SK-N-SH (cell line): ENCODE measurements at regions not wholly inside any gene's neighbourhood (a gene's known extent, or its start where the extent isn't known, plus 50 kb on each side); places are given as distances from the start of the nearest gene placed in this dataset.

Source experiments
- CTCF ChIA-PET: fragments of 300-600, 350-600 bp; formaldehyde crosslinking; extraction: SDS; loops from one replicate; lab custom pipeline; 2021; lab: Yijun Ruan, JAX
- POLR2A ChIA-PET: fragments of 350-600 bp; sonication (Branson Sonifier 250); formaldehyde crosslinking; extraction: SDS; loops from one replicate; lab custom pipeline; 2020; ENCODE audit warnings: antibody characterized with exemption, inconsistent platforms; lab: Yijun Ruan, JAX
- DNase-seq: peaks from one replicate; pipeline ENCODE4 v3.0.0; 2012
- H2AFZ ChIP-seq: fragments of 200-600 bp; sonication (generic); 2 replicates; pipeline ENCODE4 v1.8.1; 2016; ENCODE audit warnings: antibody characterized with exemption, mild to moderate bottlenecking, low read depth
- H3F3A ChIP-seq: fragments of 200-600 bp; sonication (generic); replicated peaks from 2 replicates; pipeline ENCODE3; 2016; ENCODE audit warnings: antibody characterized with exemption, mild to moderate bottlenecking; ENCODE audit not compliant: insufficient read depth
- H3K27ac ChIP-seq, 2 experiments: fragments of 200-500 bp in 1 of 2; fragments of 200-600 bp in 1 of 2; sonication (Bioruptor generic) in 1 of 2; sonication (generic), shearing (Covaris generic) in 1 of 2; 2 replicates each; pipeline versions ENCODE4 v1.5.1 to v1.6.1; 2014 to 2016; ENCODE audit warnings: low read depth in 2 of 2, inconsistent platforms in 1 of 2, low read length in 1 of 2, mild to moderate bottlenecking in 1 of 2, mixed read lengths in 1 of 2
- H3K27me3 ChIP-seq: fragments of 200-600 bp; sonication (generic), shearing (Covaris generic); 2 replicates; pipeline ENCODE4 v1.6.1; 2016; ENCODE audit warnings: mixed run types; ENCODE audit not compliant: insufficient read depth
- H3K36me3 ChIP-seq, 2 experiments: fragments of 200-500 bp in 1 of 2; fragments of 200-600 bp in 1 of 2; sonication (Bioruptor generic) in 1 of 2; sonication (generic) in 1 of 2; replicated peaks in 1 of 2; 2 replicates each; pipeline versions ENCODE3 to v1.5.1; 2014 to 2016; ENCODE audit warnings: low read length in 1 of 2, mild to moderate bottlenecking in 1 of 2; ENCODE audit not compliant: insufficient read depth in 2 of 2, control insufficient read depth in 1 of 2
- H3K4me1 ChIP-seq, 2 experiments: fragments of 200-500 bp in 1 of 2; fragments of 200-600 bp in 1 of 2; sonication (Bioruptor generic) in 1 of 2; sonication (generic), shearing (Covaris generic) in 1 of 2; 2 replicates each; pipeline versions ENCODE4 v1.5.1 to v1.6.1; 2014 to 2016; ENCODE audit warnings: low read depth in 1 of 2, low read length in 1 of 2, mixed run types in 1 of 2; ENCODE audit not compliant: insufficient read depth in 2 of 2, control insufficient read depth in 1 of 2
- H3K4me2 ChIP-seq: fragments of 200-600 bp; sonication (generic), shearing (Covaris generic); 2 replicates; pipeline ENCODE4 v1.6.1; 2017; ENCODE audit warnings: mixed run types
- H3K4me3 ChIP-seq, 2 experiments: fragments of 200-500 bp in 1 of 2; fragments of 200-600 bp in 1 of 2; sonication (Bioruptor generic) in 1 of 2; sonication (generic), shearing (Covaris generic) in 1 of 2; 2 replicates each; pipeline versions ENCODE4 v1.5.1 to v1.8.1; 2014 to 2016; ENCODE audit warnings: low read depth in 2 of 2, inconsistent platforms in 1 of 2, low read length in 1 of 2, mild to moderate bottlenecking in 1 of 2, mixed read lengths in 1 of 2, moderate library complexity in 1 of 2
- H3K79me2 ChIP-seq: fragments of 200-600 bp; sonication (generic); 2 replicates; pipeline ENCODE4 v1.8.1; 2017; ENCODE audit warnings: mild to moderate bottlenecking; ENCODE audit not compliant: insufficient read depth
- H3K9ac ChIP-seq: fragments of 200-600 bp; sonication (generic); 2 replicates; pipeline ENCODE4 v1.6.1; 2017; ENCODE audit warnings: mixed run types
- H3K9me2 ChIP-seq: fragments of 200-600 bp; sonication (generic); 2 replicates; pipeline ENCODE4 v1.6.1; 2017; ENCODE audit warnings: mixed run types
- H3K9me3 ChIP-seq: fragments of 200-600 bp; sonication (generic); 2 replicates; pipeline ENCODE4 v1.6.1; 2017; ENCODE audit warnings: mixed run types, mild to moderate bottlenecking, moderate library complexity
- H4K20me1 ChIP-seq: fragments of 200-600 bp; sonication (generic); 2 replicates; pipeline ENCODE4 v1.6.1; 2017; ENCODE audit warnings: mild to moderate bottlenecking, mixed run types; ENCODE audit not compliant: insufficient read depth
- ELF1 ChIP-seq: IDR thresholded peaks from 2 replicates; pipeline ENCODE4 v1.4.0; 2012
- EP300 ChIP-seq, 2 experiments: IDR thresholded peaks; 2 replicates each; pipeline versions ENCODE4 v1.4.0 to v1.6.1; 2012; ENCODE audit warnings: borderline replicate concordance in 1 of 2, low read depth in 1 of 2, low read length in 1 of 2
- EZH2phosphoT487 ChIP-seq: fragments of 200-600 bp; sonication (generic); IDR thresholded peaks from 2 replicates; pipeline ENCODE4 v1.6.1; 2017; ENCODE audit warnings: low read depth, mixed run types, mild to moderate bottlenecking, antibody characterized with exemption, moderate library complexity, borderline replicate concordance
- FOXM1 ChIP-seq: IDR thresholded peaks from 2 replicates; pipeline ENCODE4 v1.4.0; 2012; ENCODE audit warnings: low read depth, mild to moderate bottlenecking
- GABPA ChIP-seq: IDR thresholded peaks from 2 replicates; pipeline ENCODE4 v1.4.0; 2012; ENCODE audit warnings: low read depth, mild to moderate bottlenecking
- GATA2 ChIP-seq: sonication (generic); formaldehyde crosslinking; IDR thresholded peaks from 2 replicates; pipeline ENCODE4 v1.5.0; 2020; ENCODE audit warnings: mild to moderate bottlenecking, missing genetic modification reagents
- JUND ChIP-seq: IDR thresholded peaks from 2 replicates; pipeline ENCODE4 v1.4.0; 2012
- MAX ChIP-seq: IDR thresholded peaks from 2 replicates; pipeline ENCODE4 v1.4.0; 2012; ENCODE audit warnings: low read depth
- NRF1 ChIP-seq: IDR thresholded peaks from 2 replicates; pipeline ENCODE4 v1.6.1; 2012; ENCODE audit warnings: low read depth, mild to moderate bottlenecking, low read length
- PBX3 ChIP-seq: IDR thresholded peaks from 2 replicates; pipeline ENCODE4; 2012
- RCOR1 ChIP-seq: fragments of 150-350 bp; IDR thresholded peaks from 2 replicates; pipeline ENCODE4 v1.6.1; 2017; ENCODE audit warnings: antibody characterized with exemption, low read length
- RXRA ChIP-seq: IDR thresholded peaks from 2 replicates; pipeline ENCODE4 v1.4.0; 2012; ENCODE audit warnings: low read depth, mild to moderate bottlenecking, borderline replicate concordance
- SIN3A ChIP-seq: IDR thresholded peaks from 2 replicates; pipeline ENCODE4 v1.6.1; 2012; ENCODE audit warnings: low read depth, mild to moderate bottlenecking, low read length, moderate library complexity, borderline replicate concordance
- TAF1 ChIP-seq: IDR thresholded peaks from 2 replicates; pipeline ENCODE4 v1.6.1; 2012; ENCODE audit warnings: low read depth, mild to moderate bottlenecking, low read length, moderate library complexity, borderline replicate concordance
- TCF12 ChIP-seq: IDR thresholded peaks from 2 replicates; pipeline ENCODE4 v1.4.0; 2012
- YY1 ChIP-seq: IDR thresholded peaks from 2 replicates; pipeline ENCODE4 v1.4.0; 2012; ENCODE audit warnings: low read depth, mild to moderate bottlenecking
- WGBS: methylation state at CpG from one replicate; pipeline ENCODE4 v1.1.6; 2017; ENCODE audit warnings: low lambda C conversion rate; 5-methylcytosine and 5-hydroxymethylcytosine counted together
- TF ChIP-seq, protein P1 (sequence below): fragments of 200-600 bp; sonication (generic); IDR thresholded peaks from 2 replicates; pipeline ENCODE4 v1.6.1; 2017; ENCODE audit warnings: antibody characterized with exemption, mild to moderate bottlenecking, moderate library complexity
- TF ChIP-seq, protein P2 (sequence below): fragments of 150-350 bp; IDR thresholded peaks from 2 replicates; pipeline ENCODE4 v1.6.1; 2016; ENCODE audit warnings: mild to moderate bottlenecking, low read depth, low read length

DNA sequence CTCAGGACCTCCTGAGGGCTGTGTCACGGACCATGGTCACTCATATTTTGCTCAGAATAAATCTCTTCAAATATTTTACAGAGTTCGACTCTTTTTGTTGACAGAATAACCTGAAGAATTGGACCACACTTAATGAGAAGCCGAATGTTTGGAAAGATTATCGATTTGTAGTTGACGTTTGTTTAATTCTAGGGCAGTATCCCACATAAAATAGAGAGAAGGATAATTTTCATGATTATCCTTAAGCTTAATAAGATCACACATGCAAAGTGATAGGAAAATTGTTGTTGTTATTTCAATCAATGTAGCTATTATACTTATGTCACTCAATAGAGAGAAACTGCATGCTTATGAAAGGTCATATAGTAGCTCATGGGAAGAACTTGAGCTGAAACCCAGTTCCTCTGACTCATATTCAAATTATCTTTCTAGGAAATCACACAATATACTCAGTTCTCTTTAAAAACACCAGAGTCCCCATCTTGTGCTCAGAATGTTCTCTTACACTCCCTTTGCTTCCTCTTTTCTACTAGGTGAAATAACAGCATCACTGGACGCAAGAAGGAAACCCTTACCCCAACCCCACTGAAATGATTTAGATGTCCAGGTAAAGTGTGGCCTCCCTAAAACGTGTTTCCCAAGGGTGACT, 982.1 kb downstream of the TSN start:
- Histone ChIP-seq H3K4me1 (no peaks in the 10 kb centered on the region), H3K36me3 (no peaks in the 10 kb centered on the region), H3K27ac (no peak overlapping the region), H3K79me2 (no peaks in the 10 kb centered on the region), H4K20me1 (no peaks in the 10 kb centered on the region), H3K9ac (no peak overlapping the region), H3K4me2 (no peak overlapping the region), H3K4me3 (no peak overlapping the region), H3K27me3 (no peaks in the 10 kb centered on the region), H3K9me3 (no peaks in the 10 kb centered on the region), H3K9me2 (no peaks in the 10 kb centered on the region), H2AFZ (no peak overlapping the region), H3F3A (no peaks in the 10 kb centered on the region)
- ChIA-PET POLR2A (no interaction called here), CTCF (interaction anchor here (0.6 kb wide), 1 partner anchor 245 kb away, joined by 3 read pairs; no protein-coding TSS in a partner anchor)
- no peak for TF ChIP-seq JUND
- TF ChIP-seq YY1: no peak
- no peak for TF ChIP-seq GABPA
- 37% methylated on average over 7 of the region's 7 CpGs for WGBS
- DNase-seq: no peak

DNA sequence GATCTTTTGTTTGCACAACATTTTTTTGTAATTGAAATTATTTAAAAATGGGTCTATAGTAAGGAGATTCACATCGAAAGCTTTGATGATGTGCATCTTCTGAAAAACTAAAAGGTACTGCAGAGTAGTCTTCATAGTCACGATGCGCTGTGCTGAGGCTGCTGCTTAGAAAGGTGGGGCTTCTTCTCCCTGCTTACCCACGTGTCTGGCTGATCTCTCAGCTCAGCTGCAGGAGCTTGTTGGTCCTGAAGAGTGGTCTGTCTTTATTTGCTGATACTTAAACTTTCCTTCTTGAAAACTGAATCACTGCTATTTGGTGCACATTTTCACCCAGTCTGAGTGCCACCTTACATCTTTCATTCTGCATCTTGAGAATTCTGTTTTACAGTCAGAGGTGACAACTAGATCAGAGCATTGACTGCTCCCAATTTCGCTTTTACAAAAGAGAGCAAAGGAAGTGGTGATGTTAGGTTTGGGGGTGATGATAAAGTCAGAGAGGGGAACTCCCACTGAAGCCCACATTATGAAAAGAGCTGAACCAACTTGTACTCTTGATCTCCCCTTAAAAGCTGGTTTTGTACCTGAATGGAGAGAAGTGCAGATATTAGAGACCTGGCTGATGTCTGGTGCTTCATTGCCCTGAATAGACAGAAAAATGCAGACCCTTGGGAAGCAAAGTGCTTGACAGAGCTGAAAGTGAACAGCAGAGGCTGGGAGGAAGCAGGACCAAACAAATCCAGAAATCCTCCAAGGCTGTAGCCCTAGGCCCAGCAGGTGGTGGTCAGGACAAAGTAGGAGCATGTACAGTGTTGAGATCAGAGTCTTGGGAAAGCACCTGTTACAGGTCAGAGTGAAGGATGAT, 984.5 kb downstream of the TSN start:
- no peak overlapping the region for H3K4me3 ChIP-seq
- TF ChIP-seq TAF1: no peak
- ChIA-PET POLR2A (no interaction called here), CTCF (interaction anchor here (0.7 kb wide), 1 partner anchor 766 kb away, joined by 3 read pairs; no protein-coding TSS in a partner anchor)
- no peaks in the 10 kb centered on the region for H3K27me3 ChIP-seq
- no peaks in the 10 kb centered on the region for H3K79me2 ChIP-seq
- H3K9ac ChIP-seq: no peak overlapping the region
- 29% methylated on average over 5 of the region's 5 CpGs for WGBS
- H2AFZ ChIP-seq: no peak overlapping the region
- H3K9me2 ChIP-seq: no peaks in the 10 kb centered on the region; the same call in 1 of the 2 replicates
- H3K9me3 ChIP-seq: no peaks in the 10 kb centered on the region
- no peaks in the 10 kb centered on the region for H4K20me1 ChIP-seq
- DNase-seq: no peak
- H3K4me1 ChIP-seq: no peaks in the 10 kb centered on the region
- no peak overlapping the region for H3K4me2 ChIP-seq
- no peak overlapping the region for H3K27ac ChIP-seq
- H3K36me3 ChIP-seq: no peaks in the 10 kb centered on the region
- H3F3A ChIP-seq: no peaks in the 10 kb centered on the region

DNA sequence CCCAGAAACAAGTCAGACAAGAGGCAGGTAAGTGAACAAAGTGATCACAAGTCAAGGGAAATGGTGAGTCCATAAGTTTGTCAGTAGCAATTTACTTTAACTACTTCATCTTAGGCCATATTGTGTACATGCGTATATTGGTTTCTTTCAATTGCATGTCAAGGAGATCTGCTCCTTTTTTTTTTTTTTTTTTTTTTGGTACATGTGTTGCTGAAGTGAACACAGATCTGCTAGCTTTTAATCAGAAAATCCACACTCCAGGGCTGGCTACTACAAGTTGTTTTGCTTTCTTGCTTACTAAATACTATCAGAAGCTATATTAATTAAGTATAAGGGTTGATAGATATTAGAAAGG, 985.1 kb downstream of the TSN start:
- no peak for DNase-seq
- H3K9me2 ChIP-seq: no peaks in the 10 kb centered on the region; the same call in 1 of the 2 replicates
- H3K4me3 ChIP-seq: no peak overlapping the region
- CTCF ChIA-PET: no interaction called here
- H3K27ac ChIP-seq: no peak overlapping the region
- H3K4me1 ChIP-seq: no peaks in the 10 kb centered on the region
- no peak overlapping the region for H3K4me2 ChIP-seq
- H3K9ac ChIP-seq: no peak overlapping the region
- no peaks in the 10 kb centered on the region for H3K79me2 ChIP-seq
- H3K27me3 ChIP-seq: no peaks in the 10 kb centered on the region
- POLR2A ChIA-PET: no interaction called here
- H4K20me1 ChIP-seq: no peaks in the 10 kb centered on the region
- no peaks in the 10 kb centered on the region for H3F3A ChIP-seq
- H3K36me3 ChIP-seq: no peaks in the 10 kb centered on the region
- no peak overlapping the region for H2AFZ ChIP-seq
- no peaks in the 10 kb centered on the region for H3K9me3 ChIP-seq
- 61% methylated on average over 1 of the region's 1 CpG for WGBS
- TF ChIP-seq SIN3A (no peak), NRF1 (no peak), GATA2 (CRISPR knock-in tag) (no peak), MAX (no peak), PBX3 (no peak), EZH2phosphoT487 (no peak), ELF1 (no peak), TCF12 (no peak), EP300 (IDR thresholded peaks at IDR 0.05; ENCODE audit: borderline replicate concordance in 1 of 2, low read depth in 1 of 2, low read length in 1 of 2) (no peak), GABPA (no peak), RCOR1 (no peak), FOXM1 (no peak), RXRA (no peak), YY1 (no peak)
- TF ChIP-seq, protein P1, sequence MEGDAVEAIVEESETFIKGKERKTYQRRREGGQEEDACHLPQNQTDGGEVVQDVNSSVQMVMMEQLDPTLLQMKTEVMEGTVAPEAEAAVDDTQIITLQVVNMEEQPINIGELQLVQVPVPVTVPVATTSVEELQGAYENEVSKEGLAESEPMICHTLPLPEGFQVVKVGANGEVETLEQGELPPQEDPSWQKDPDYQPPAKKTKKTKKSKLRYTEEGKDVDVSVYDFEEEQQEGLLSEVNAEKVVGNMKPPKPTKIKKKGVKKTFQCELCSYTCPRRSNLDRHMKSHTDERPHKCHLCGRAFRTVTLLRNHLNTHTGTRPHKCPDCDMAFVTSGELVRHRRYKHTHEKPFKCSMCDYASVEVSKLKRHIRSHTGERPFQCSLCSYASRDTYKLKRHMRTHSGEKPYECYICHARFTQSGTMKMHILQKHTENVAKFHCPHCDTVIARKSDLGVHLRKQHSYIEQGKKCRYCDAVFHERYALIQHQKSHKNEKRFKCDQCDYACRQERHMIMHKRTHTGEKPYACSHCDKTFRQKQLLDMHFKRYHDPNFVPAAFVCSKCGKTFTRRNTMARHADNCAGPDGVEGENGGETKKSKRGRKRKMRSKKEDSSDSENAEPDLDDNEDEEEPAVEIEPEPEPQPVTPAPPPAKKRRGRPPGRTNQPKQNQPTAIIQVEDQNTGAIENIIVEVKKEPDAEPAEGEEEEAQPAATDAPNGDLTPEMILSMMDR: no peak
- TF ChIP-seq, protein P2, sequence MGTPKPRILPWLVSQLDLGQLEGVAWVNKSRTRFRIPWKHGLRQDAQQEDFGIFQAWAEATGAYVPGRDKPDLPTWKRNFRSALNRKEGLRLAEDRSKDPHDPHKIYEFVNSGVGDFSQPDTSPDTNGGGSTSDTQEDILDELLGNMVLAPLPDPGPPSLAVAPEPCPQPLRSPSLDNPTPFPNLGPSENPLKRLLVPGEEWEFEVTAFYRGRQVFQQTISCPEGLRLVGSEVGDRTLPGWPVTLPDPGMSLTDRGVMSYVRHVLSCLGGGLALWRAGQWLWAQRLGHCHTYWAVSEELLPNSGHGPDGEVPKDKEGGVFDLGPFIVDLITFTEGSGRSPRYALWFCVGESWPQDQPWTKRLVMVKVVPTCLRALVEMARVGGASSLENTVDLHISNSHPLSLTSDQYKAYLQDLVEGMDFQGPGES: no peak
